ENCODE measurements at regions not wholly inside any gene's neighbourhood (a gene's known extent, or its start where the extent isn't known, plus 50 kb on each side); places are given as distances from the start of the nearest gene placed in this dataset.
"Not testable (repeated sequence)": the region's sequence is repeated elsewhere in the genome, so short reads cannot be mapped to it uniquely, and the experiment has no call there.

GRCh38 chr2:62396880-62397279 is 109.1 kb downstream of the TMEM17 start:
- no peak for DNase-seq
- no peak overlapping the region for H3K4me3 Mint-ChIP-seq (ENCODE audit: unreplicated experiment)
- Histone ChIP-seq H3K36me3 (ENCODE audit: control insufficient read depth, insufficient read depth, low read length) (no peaks in the 10 kb centered on the region), H3K4me1 (no peaks in the 10 kb centered on the region), H3K27me3 (replicated peaks; ENCODE audit: control insufficient read depth, insufficient read depth, low read length) (no peaks in the 10 kb centered on the region), H3K9me3 (0 out of 2 replicates have a peak, but pooled peaks cover 1% of the 10 kb centered on the region), H3K4me3 (ENCODE audit: low read depth, low read length) (no peak overlapping the region)
- no peaks in the 10 kb centered on the region for H3K9me3 Mint-ChIP-seq (ENCODE audit: unreplicated experiment)
- intact Hi-C loops (cut with micrococcal nuclease; ENCODE audit: unreplicated experiment): no loop called here
- no peaks in the 10 kb centered on the region for H3K36me3 Mint-ChIP-seq (ENCODE audit: insufficient read depth, unreplicated experiment)
- ChIA-PET CTCF (interaction anchor here (0.7 kb wide), 1 partner anchor 15 kb away, joined by 3 read pairs; no protein-coding TSS in a partner anchor), POLR2A (interaction anchor here (0.7 kb wide), 1 partner anchor 609 kb away, joined by 4 read pairs; no protein-coding TSS in a partner anchor)
- H3K4me1 Mint-ChIP-seq (ENCODE audit: low read depth, unreplicated experiment): no peaks in the 10 kb centered on the region
- H3K27me3 Mint-ChIP-seq (ENCODE audit: insufficient read depth, unreplicated experiment): no peaks in the 10 kb centered on the region
- TF ChIP-seq CTCF (IDR thresholded peaks at IDR 0.05; ENCODE audit: insufficient read depth in 1 of 2, low read depth in 1 of 2, low read length in 1 of 2, severe bottlenecking in 1 of 2, unreplicated experiment in 1 of 2): no peak
- BruUV-seq (replicated peaks): no TSS peak
- H3K27ac Mint-ChIP-seq (ENCODE audit: unreplicated experiment): no peak overlapping the region

DNA sequence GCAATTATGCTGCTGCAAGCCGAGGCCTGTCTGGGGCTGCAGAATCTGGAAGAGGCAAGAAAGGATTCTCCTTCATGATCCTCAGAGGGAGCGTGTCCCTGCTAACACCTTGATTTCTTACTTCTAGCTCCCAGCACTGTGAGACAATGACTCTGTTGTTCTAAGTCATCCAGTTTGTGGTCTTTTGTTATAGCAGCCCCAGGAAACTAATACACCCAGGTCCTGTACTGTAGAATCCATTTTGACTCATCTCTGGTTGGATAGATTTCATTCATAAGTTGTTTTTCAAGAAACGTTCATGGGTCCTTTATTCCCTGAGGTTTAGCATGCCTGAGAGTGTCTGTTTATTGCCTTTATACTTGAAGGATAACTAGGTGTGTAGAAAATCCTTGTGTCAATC is 112.7 kb downstream of the TMEM17 start:
- Mint-ChIP-seq H3K27ac (ENCODE audit: unreplicated experiment) (no peak overlapping the region), H3K27me3 (ENCODE audit: insufficient read depth, unreplicated experiment) (no peaks in the 10 kb centered on the region)

GRCh38 chr2:62391696-62392095 is 114.3 kb downstream of the TMEM17 start:
- Mint-ChIP-seq H3K9me3 (ENCODE audit: unreplicated experiment) (no peaks in the 10 kb centered on the region), H3K4me3 (ENCODE audit: unreplicated experiment) (no peak overlapping the region), H3K4me1 (ENCODE audit: low read depth, unreplicated experiment) (no peaks in the 10 kb centered on the region), H3K27ac (ENCODE audit: unreplicated experiment) (no peak overlapping the region), H3K36me3 (ENCODE audit: insufficient read depth, unreplicated experiment) (no peaks in the 10 kb centered on the region), H3K27me3 (ENCODE audit: insufficient read depth, unreplicated experiment) (no peaks in the 10 kb centered on the region)
- no peaks in the 10 kb centered on the region for H3K27me3 ChIP-seq (replicated peaks; ENCODE audit: control insufficient read depth, insufficient read depth, low read length)
- H3K9me3 ChIP-seq: peaks cover 5% of the 10 kb centered on the region; the same call in 1 of the 2 replicates
- BruUV-seq (replicated peaks): no TSS peak
- H3K4me3 ChIP-seq (ENCODE audit: low read depth, low read length): no peak overlapping the region
- intact Hi-C loops (cut with micrococcal nuclease; ENCODE audit: unreplicated experiment): no loop called here
- H3K4me1 ChIP-seq: no peaks in the 10 kb centered on the region
- no peaks in the 10 kb centered on the region for H3K36me3 ChIP-seq (ENCODE audit: control insufficient read depth, insufficient read depth, low read length)
- DNase-seq: no peak
- no peak for TF ChIP-seq CTCF (IDR thresholded peaks at IDR 0.05; ENCODE audit: insufficient read depth in 1 of 2, low read depth in 1 of 2, low read length in 1 of 2, severe bottlenecking in 1 of 2, unreplicated experiment in 1 of 2)
- POLR2A ChIA-PET: no interaction called here
- CTCF ChIA-PET: no interaction called here

More for the DNA sequence above, 112.7 kb downstream of the TMEM17 start:
- H3K4me3 ChIP-seq (ENCODE audit: low read depth, low read length): no peak overlapping the region
- no peaks in the 10 kb centered on the region for H3K9me3 ChIP-seq
- H3K9me3 Mint-ChIP-seq (ENCODE audit: unreplicated experiment): no peaks in the 10 kb centered on the region
- POLR2A ChIA-PET: no interaction called here
- intact Hi-C loops (cut with micrococcal nuclease; ENCODE audit: unreplicated experiment): no loop called here
- H3K36me3 ChIP-seq (ENCODE audit: control insufficient read depth, insufficient read depth, low read length): no peaks in the 10 kb centered on the region
- H3K36me3 Mint-ChIP-seq (ENCODE audit: insufficient read depth, unreplicated experiment): no peaks in the 10 kb centered on the region
- BruUV-seq (replicated peaks): no TSS peak
- DNase-seq: no peak
- no peak for TF ChIP-seq CTCF (IDR thresholded peaks at IDR 0.05; ENCODE audit: insufficient read depth in 1 of 2, low read depth in 1 of 2, low read length in 1 of 2, severe bottlenecking in 1 of 2, unreplicated experiment in 1 of 2)
- H3K4me1 Mint-ChIP-seq (ENCODE audit: low read depth, unreplicated experiment): no peaks in the 10 kb centered on the region
- CTCF ChIA-PET: no interaction called here
- H3K4me1 ChIP-seq: no peaks in the 10 kb centered on the region
- H3K27me3 ChIP-seq (replicated peaks; ENCODE audit: control insufficient read depth, insufficient read depth, low read length): no peaks in the 10 kb centered on the region
- no peak overlapping the region for H3K4me3 Mint-ChIP-seq (ENCODE audit: unreplicated experiment)

- CTCF ChIA-PET; H3K36me3 Mint-ChIP-seq (ENCODE audit: insufficient read depth, unreplicated experiment); H3K36me3 ChIP-seq (ENCODE audit: control insufficient read depth, insufficient read depth, low read length); H3K27ac Mint-ChIP-seq (ENCODE audit: unreplicated experiment); BruUV-seq (replicated peaks); H3K27me3 Mint-ChIP-seq (ENCODE audit: insufficient read depth, unreplicated experiment); H3K27me3 ChIP-seq (replicated peaks; ENCODE audit: control insufficient read depth, insufficient read depth, low read length); POLR2A ChIA-PET; intact Hi-C loops (cut with micrococcal nuclease; ENCODE audit: unreplicated experiment); H3K4me1 Mint-ChIP-seq (ENCODE audit: low read depth, unreplicated experiment); H3K4me3 Mint-ChIP-seq (ENCODE audit: unreplicated experiment); DNase-seq; H3K4me3 ChIP-seq (ENCODE audit: low read depth, low read length): not testable (repeated sequence)
- Histone ChIP-seq H3K9me3 (peaks cover 11% of the 10 kb centered on the region; the same call in 1 of the 2 replicates), H3K4me1 (peaks cover 21% of the 10 kb centered on the region)
- peaks cover 12% of the 10 kb centered on the region for H3K9me3 Mint-ChIP-seq (ENCODE audit: unreplicated experiment)
These were observed 119.6 kb downstream of the TMEM17 start for GRCh38 chr2:62386378-62386777.
